ENCODE measurements at regions not wholly inside any gene's neighbourhood (a gene's known extent, or its start where the extent isn't known, plus 50 kb on each side); places are given as distances from the start of the nearest gene placed in this dataset.

DNA sequence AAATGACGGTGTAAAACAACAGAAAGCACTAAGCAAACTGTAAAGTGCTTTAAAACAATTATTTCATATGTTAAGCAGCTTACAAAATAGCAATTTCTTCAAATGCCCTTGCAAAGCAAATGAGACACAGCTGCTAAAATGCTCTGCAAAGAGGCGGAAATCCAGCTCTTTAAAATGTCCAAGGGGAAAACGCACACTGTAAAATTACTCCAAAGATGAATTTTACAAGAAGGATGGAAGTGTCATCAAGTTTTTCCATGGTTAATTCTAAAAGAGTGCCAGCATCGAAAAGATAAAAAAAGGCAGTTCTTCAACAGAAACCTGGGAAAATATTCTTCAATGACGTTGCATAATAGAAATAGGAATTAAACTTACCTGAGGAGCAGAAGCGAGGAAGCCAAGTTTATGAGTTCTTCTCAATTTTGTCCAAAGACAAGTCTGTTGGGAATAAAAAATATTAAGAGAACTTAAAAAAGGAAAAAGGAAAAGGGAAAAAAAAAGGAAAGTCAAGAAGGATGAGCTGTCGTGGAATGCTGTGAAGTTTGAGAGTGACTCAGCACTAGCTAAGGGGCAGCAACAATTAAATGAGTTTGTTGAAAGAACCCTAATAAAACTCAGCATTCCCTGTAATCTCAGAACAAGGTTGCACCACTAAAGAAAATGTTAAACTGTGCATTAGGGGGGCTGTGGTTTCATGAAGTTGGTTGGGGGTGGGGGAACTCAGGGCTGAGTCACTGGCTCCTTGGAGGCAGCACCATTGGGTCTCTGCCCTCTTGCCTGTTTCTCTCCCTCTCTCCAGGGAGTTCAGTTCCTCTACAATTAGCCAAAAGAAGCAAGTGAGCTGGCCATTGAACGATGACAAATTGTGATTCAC, 64.2 kb upstream of the BLID start:
- peak in 1 of 2 donors; percentile 77 for DNase-seq (ENCODE audit: low read depth in 2 of 2)

DNA sequence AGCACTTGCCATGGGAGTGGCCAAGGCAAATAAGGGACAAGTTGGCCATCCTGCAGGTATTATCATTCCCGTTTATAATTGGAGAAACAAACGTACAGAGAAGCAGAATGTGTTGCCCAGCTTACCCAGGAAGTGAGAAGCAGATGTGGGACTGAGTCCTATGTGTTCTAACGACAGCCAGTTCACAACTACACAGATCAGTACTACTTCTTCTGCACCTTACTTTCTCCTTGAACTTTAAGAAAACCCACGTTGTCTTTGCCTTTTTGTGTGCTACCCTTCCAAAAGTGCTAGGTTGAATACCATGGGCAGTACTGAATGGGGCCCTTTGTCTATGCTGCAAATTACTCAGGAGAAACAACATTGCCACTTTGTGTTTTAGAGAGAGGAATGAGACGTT, 62.8 kb upstream of the BLID start:
- peak; percentile 40 to 51 for DNase-seq (ENCODE audit: low read depth in 2 of 2)

- DNase-seq (ENCODE audit: low read depth in 2 of 2): no peak
Measured at GRCh38 chr11:122177238-122177637, 61.2 kb upstream of the BLID start.

- no peak for DNase-seq (ENCODE audit: low read depth in 2 of 2)
Measured at GRCh38 chr11:122176651-122177050, 60.6 kb upstream of the BLID start.

GRCh38 chr11:122175306-122175705, 59.3 kb upstream of the BLID start:
- DNase-seq (ENCODE audit: low read depth in 2 of 2): peak in 1 of 2 donors; percentile 43

DNA sequence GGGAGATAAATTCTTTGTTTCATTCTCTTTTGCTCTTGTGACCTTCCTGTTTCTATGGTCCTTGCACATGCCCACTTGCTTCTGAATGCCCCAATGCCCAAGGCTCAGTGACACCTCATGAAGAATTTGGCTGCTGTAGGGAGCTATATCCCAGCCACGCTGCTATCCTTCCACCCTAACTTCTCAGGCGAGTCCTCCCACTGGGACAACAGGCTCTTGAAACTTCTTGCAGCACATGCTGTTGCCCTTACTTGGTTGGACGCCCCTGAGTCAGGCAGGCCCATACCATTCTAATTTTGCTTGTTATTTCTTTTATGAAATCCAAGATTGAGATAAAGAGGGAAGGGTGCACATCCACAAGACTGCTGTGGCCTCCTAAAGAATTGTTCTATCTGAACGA, 57.6 kb upstream of the BLID start:
- no peak for DNase-seq (ENCODE audit: low read depth in 2 of 2)

GRCh38 chr11:122173074-122173450, 57.0 kb upstream of the BLID start:
- DNase-seq (ENCODE audit: low read depth in 2 of 2): no peak

DNA sequence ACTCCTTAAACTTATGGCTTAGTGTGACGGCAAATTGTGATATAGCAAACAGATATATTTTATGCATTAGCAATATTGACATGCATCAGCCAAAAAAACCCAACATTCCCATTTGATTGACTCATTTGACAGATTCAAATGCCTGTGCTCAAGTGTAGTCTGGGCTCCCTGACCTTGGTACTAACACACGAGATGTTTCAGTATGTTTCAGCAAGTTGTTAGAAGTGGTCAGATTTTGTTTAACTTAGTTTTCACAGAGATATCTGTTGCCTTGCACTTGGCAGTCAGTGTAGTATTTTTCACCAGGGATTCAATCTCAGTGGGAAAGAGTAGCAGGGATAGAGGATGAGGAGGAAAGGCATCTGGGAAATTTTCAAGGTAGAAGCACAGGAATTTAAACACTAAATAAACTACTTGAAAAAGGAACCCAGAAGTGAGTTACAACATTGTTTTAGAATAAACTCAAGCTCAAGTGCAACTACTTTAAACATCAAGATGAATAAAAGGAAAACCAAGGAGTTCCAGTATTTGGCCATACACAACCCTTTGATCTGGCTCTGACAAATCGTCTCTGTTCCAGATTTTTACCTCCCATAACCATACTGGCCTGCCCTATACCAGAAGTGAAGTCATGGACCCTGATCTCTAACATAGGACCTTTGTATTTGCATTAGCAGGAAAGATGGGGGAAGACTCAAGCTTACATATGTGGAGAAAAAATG, 56.5 kb upstream of the BLID start:
- DNase-seq (ENCODE audit: low read depth in 2 of 2): no peak

DNA sequence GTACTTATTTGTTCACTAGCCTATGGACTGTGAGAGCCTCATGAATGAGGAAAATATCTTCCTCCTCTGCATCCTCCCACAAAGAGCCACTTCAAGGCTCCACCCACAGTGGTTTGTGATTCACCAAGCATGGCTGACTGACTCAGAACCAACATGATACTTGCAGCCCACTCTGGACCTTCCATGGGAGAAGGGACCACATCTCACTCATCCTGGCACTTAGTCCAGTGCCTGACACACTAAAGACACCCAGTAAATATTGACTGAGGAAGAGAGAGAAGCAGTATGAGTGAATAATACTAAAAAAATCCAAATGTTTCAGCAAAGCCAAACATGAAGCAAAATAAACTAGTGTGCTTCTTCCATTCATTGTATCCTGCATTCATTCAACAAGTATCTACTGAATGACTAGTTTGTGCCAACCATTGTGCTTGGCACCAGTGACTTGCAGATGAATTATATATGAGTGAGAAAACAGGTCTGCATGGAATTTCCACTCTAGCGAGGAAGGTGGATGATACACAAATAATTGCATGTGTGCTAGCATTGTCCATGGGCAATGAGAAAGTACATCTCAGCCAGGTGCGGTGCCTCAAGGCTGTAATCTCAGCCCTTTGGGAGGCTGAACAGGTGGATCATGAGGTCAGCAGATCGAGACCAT, 54.9 kb upstream of the BLID start:
- DNase-seq (ENCODE audit: low read depth in 2 of 2): peak in 1 of 2 donors; percentile 44

- no peak for DNase-seq (ENCODE audit: low read depth in 2 of 2)
Measured at GRCh38 chr11:122168218-122168617, 52.2 kb upstream of the BLID start.

GRCh38 chr11:122167100-122167499, 51.1 kb upstream of the BLID start:
- DNase-seq (ENCODE audit: low read depth in 2 of 2): peak in 1 of 2 donors; percentile 75

- DNase-seq (ENCODE audit: low read depth in 2 of 2): no peak
Measured at GRCh38 chr11:122165607-122166371, 49.8 kb upstream of the BLID start.
